Neuronal stem cell (in vitro differentiated cells): ENCODE measurements at regions not wholly inside any gene's neighbourhood (a gene's known extent, or its start where the extent isn't known, plus 50 kb on each side); places are given as distances from the start of the nearest gene placed in this dataset.
"Not testable (repeated sequence)": the region's sequence is repeated elsewhere in the genome, so short reads cannot be mapped to it uniquely, and the experiment has no call there.

ENCODE experiments used
- DNase-seq: peaks from one replicate; pipeline ENCODE4 v3.0.0-alpha.2; 2013; ENCODE audit warnings: low spot score
- H2AFZ ChIP-seq: one replicate; pipeline ENCODE4 v1.6.1; 2013; ENCODE audit warnings: mild to moderate bottlenecking, low read length, inconsistent platforms
- H2AK5ac ChIP-seq: 2 replicates; pipeline ENCODE4 v1.6.1; 2013; ENCODE audit warnings: low read depth, mild to moderate bottlenecking, inconsistent platforms, low read length, moderate library complexity, mixed read lengths
- H2BK120ac ChIP-seq: 2 replicates; pipeline ENCODE4 v1.6.1; 2013; ENCODE audit warnings: low read depth, mild to moderate bottlenecking, inconsistent platforms, low read length, moderate library complexity, mixed read lengths
- H2BK12ac ChIP-seq: one replicate; pipeline ENCODE4 v1.6.1; 2013; ENCODE audit warnings: low read length, inconsistent platforms
- H2BK15ac ChIP-seq: 2 replicates; pipeline ENCODE4 v1.6.1; 2013; ENCODE audit warnings: mild to moderate bottlenecking, low read length, inconsistent platforms, mixed read lengths
- H2BK5ac ChIP-seq: one replicate; pipeline ENCODE4 v1.6.1; 2013; ENCODE audit warnings: inconsistent platforms, mild to moderate bottlenecking, low read length, moderate library complexity
- H3K14ac ChIP-seq: one replicate; pipeline ENCODE4 v1.6.1; 2013; ENCODE audit warnings: low read length, inconsistent platforms
- H3K18ac ChIP-seq: 2 replicates; pipeline ENCODE4 v1.6.1; 2013; ENCODE audit warnings: low read length, inconsistent platforms
- H3K23ac ChIP-seq: 2 replicates; pipeline ENCODE4 v1.6.1; 2013; ENCODE audit warnings: low read depth, mild to moderate bottlenecking, mixed read lengths, low read length, inconsistent platforms; ENCODE audit not compliant: poor library complexity
- H3K27ac ChIP-seq: replicated peaks from 3 replicates; pipeline ENCODE4 v1.5.1; 2013; ENCODE audit warnings: low read length, inconsistent platforms
- H3K27me3 ChIP-seq, 3 experiments: 2 replicates each; pipeline ENCODE4 v1.6.1; 2013; ENCODE audit warnings: low read length in 3 of 3, mild to moderate bottlenecking in 2 of 3, inconsistent platforms in 1 of 3, low read depth in 1 of 3, mixed read lengths in 1 of 3, moderate library complexity in 1 of 3; ENCODE audit not compliant: control insufficient read depth in 3 of 3, insufficient read depth in 3 of 3
- H3K36me3 ChIP-seq, 2 donors: replicated peaks in 1 of 2; 2 replicates each; pipeline ENCODE4 v1.6.1; 2013; ENCODE audit warnings: low read length in 2 of 2; ENCODE audit not compliant: control insufficient read depth in 2 of 2, insufficient read depth in 2 of 2
- H3K4ac ChIP-seq: 2 replicates; pipeline ENCODE4 v1.6.1; 2013; ENCODE audit warnings: inconsistent platforms, mild to moderate bottlenecking, low read length, moderate library complexity
- H3K4me1 ChIP-seq, 2 donors: 1 replicate in 1 of 2; 2 replicates in 1 of 2; pipeline ENCODE4 v1.6.1; 2013; ENCODE audit warnings: low read length in 2 of 2, low read depth in 1 of 2; ENCODE audit not compliant: control insufficient read depth in 2 of 2, insufficient read depth in 1 of 2
- H3K4me2 ChIP-seq: one replicate; pipeline ENCODE4 v1.6.1; 2013; ENCODE audit warnings: mild to moderate bottlenecking, low read length, inconsistent platforms; ENCODE audit not compliant: insufficient read depth, poor library complexity, severe bottlenecking
- H3K4me3 ChIP-seq, 2 donors: 2 replicates each; pipeline ENCODE4 v1.5.1; 2013; ENCODE audit warnings: low read length in 2 of 2, mild to moderate bottlenecking in 2 of 2, inconsistent platforms in 1 of 2, moderate library complexity in 1 of 2
- H3K79me1 ChIP-seq: one replicate; pipeline ENCODE4 v1.6.1; 2013; ENCODE audit warnings: low read depth, mild to moderate bottlenecking, inconsistent platforms, low read length, moderate library complexity
- H3K9ac ChIP-seq: one replicate; pipeline ENCODE4 v1.6.1; 2013; ENCODE audit warnings: mild to moderate bottlenecking, low read depth, low read length, inconsistent platforms; ENCODE audit not compliant: poor library complexity
- H3K9me3 ChIP-seq, 2 donors: replicated peaks in 1 of 2; 2 replicates each; pipeline versions ENCODE3 to v1.6.1; 2013; ENCODE audit warnings: low read length in 2 of 2, mild to moderate bottlenecking in 2 of 2, inconsistent platforms in 1 of 2, low read depth in 1 of 2, mixed read lengths in 1 of 2, moderate library complexity in 1 of 2; ENCODE audit not compliant: control insufficient read depth in 2 of 2, insufficient read depth in 1 of 2
- H4K8ac ChIP-seq: one replicate; pipeline ENCODE4 v1.6.1; 2013; ENCODE audit warnings: low read depth, mild to moderate bottlenecking, inconsistent platforms, low read length, moderate library complexity
- H4K91ac ChIP-seq: one replicate; pipeline ENCODE4 v1.6.1; 2013; ENCODE audit warnings: low read length, low read depth, mild to moderate bottlenecking, inconsistent platforms; ENCODE audit not compliant: poor library complexity
- WGBS, 2 donors: extraction: QIAGEN DNeasy Blood & Tissue Kit; methylation state at CpG; one replicate each; pipeline ENCODE4 v1.1.7; 2013; ENCODE audit warnings: missing lambda C conversion rate in 2 of 2, mixed read lengths in 1 of 2; ENCODE audit not compliant: insufficient read length in 2 of 2, insufficient replicate concordance in 1 of 2; ENCODE audit errors: extremely low coverage in 2 of 2; 5-methylcytosine and 5-hydroxymethylcytosine counted together

DNA sequence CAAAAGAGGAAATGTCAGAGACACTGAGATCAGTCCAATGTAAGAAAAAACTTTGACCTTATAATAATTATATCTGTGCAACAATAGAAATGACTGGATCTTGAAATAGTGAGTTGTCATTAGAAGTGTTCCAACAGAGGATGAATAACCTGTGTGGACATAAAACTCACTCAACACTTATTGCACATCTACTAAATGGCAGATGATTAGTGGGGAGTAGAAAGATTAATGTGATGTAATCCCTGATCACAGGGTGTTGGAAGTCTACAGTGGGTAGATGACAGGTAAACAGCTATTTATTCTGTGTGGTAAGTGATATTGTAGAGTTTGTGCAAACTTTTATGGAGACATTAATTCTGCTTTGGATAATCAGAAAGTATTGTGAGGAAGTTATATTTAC, 177.3 kb upstream of the HMHB1 start:
- H2AFZ ChIP-seq: no peak overlapping the region
- H3K27ac ChIP-seq: no peak overlapping the region
- no peak overlapping the region for H3K9ac ChIP-seq
- H4K91ac ChIP-seq: no peak overlapping the region
- no peaks in the 10 kb centered on the region for H3K36me3 ChIP-seq
- H2BK15ac ChIP-seq: no peak overlapping the region
- no peaks in the 10 kb centered on the region for H3K79me1 ChIP-seq
- H3K23ac ChIP-seq: no peak overlapping the region
- no peaks in the 10 kb centered on the region for H3K9me3 ChIP-seq
- no peak overlapping the region for H3K4ac ChIP-seq
- no peak overlapping the region for H4K8ac ChIP-seq
- no peaks in the 10 kb centered on the region for H3K4me1 ChIP-seq
- no peaks in the 10 kb centered on the region for H3K27me3 ChIP-seq
- no peak overlapping the region for H3K18ac ChIP-seq
- H2AK5ac ChIP-seq: no peak overlapping the region
- no peak overlapping the region for H2BK120ac ChIP-seq
- H2BK5ac ChIP-seq: no peak overlapping the region
- DNase-seq: no peak
- H3K14ac ChIP-seq: no peak overlapping the region
- H3K4me2 ChIP-seq: no peak overlapping the region
- no peak overlapping the region for H2BK12ac ChIP-seq
- H3K4me3 ChIP-seq: no peak overlapping the region

DNA sequence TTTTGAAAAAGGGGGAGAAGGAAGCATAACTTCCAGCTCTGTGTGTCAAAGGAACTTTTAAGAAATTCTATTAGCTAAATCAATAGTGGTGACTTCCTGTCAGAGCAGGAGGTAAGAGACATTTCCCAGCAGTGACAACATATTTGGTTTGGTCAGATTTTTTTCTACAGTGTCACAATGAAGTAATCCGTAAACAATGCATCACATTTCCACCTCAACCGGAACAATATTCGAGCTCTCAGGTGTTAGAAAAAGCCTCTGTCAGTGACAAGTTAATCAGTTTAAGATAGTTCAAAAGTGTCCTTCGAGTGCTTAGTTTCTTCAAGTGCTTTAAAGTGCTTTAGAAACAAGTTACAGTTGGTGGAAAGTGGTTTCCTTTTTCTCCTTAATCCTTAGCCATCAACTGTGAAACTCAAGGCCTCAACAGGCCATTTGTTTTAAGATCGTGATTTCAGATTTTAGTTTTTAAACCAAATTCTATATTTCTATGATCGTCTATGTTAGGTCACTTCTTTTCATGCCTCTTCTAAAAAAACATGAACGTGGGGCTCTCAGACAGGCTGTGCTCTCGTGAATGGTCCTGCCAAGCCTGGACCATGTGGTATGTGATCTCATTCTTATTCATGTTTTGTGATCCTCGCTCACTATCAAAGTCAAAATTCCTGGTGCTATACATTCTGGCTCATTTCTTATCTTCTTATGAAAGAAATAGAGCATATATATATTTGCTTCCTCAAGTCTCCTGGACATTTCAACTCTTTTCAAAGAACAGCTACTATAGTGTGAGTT, 181.9 kb upstream of the HMHB1 start:
- Histone ChIP-seq H3K27ac (no peak overlapping the region), H3K9me3 (no peaks in the 10 kb centered on the region), H3K4me2 (no peak overlapping the region), H2AFZ (peak overlapping the region; percentile 39), H3K4me3 (no peak overlapping the region), H3K36me3 (no peaks in the 10 kb centered on the region), H4K91ac (no peak overlapping the region), H2BK5ac (no peak overlapping the region), H3K79me1 (no peaks in the 10 kb centered on the region), H3K18ac (no peak overlapping the region), H3K27me3 (no peaks in the 10 kb centered on the region), H3K9ac (no peak overlapping the region), H2BK120ac (no peak overlapping the region), H4K8ac (no peak overlapping the region), H2BK12ac (no peak overlapping the region), H2AK5ac (no peak overlapping the region), H3K4me1 (no peaks in the 10 kb centered on the region), H2BK15ac (no peak overlapping the region), H3K23ac (no peak overlapping the region), H3K4ac (no peak overlapping the region), H3K14ac (no peak overlapping the region)
- WGBS, 2 donors: no CpG with 5 or more reads among the region's 9 CpGs
- DNase-seq: no peak

DNA sequence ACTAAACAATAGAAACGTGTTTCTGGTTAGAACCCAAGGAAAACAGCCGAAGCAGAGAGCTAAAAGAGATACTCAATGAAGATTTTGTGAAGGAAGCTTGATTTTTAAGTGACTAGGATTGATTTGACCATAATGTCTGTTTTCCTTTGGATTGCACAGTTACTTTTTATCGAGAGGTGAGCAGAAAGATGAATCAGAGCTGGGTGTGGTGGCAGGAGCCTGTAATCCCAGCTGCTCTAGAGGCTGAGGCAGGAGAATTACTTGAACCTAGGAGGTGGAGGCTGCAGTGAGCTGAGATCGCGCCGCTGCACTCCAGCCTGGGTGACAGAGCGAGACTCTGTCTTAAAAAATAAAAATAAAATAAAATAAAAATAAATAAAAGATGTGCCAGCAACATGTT, 186.9 kb upstream of the HMHB1 start:
- H2BK15ac ChIP-seq, H2AK5ac ChIP-seq, H3K9ac ChIP-seq, H4K8ac ChIP-seq, DNase-seq, H4K91ac ChIP-seq, H2BK120ac ChIP-seq, H3K4me1 ChIP-seq, H2AFZ ChIP-seq, H3K4ac ChIP-seq, H3K27ac ChIP-seq, H3K79me1 ChIP-seq, H3K14ac ChIP-seq, H3K9me3 ChIP-seq, H2BK12ac ChIP-seq, H3K4me2 ChIP-seq, H3K36me3 ChIP-seq, H3K23ac ChIP-seq, H3K4me3 ChIP-seq, H2BK5ac ChIP-seq, H3K27me3 ChIP-seq, H3K18ac ChIP-seq: not testable (repeated sequence)
- no CpG with 5 or more reads among the region's 7 CpGs for WGBS, 2 donors

DNA sequence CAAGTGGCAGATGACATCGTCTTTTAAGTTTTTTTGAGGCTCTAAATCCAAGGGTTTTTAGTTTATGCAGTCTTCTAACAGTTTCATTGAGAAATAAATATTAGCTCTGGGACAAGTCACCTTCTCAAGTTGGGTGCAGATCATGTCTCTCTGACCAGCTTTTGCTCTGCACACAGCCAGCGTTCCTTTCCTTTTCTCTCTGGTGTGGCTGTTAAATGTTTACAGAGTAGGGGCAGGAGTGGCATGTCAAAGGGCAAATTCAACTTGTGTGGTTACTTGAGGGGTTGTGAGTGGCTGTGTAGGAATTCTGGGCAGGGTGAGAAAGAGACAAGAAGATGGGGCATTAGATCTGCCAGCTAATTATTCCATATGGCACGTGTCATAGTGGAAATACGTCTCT, 187.5 kb upstream of the HMHB1 start:
- Histone ChIP-seq H3K9me3 (no peaks in the 10 kb centered on the region), H2BK12ac (no peak overlapping the region), H3K4me2 (no peak overlapping the region), H3K27me3 (no peaks in the 10 kb centered on the region), H3K14ac (no peak overlapping the region), H3K4me3 (no peak overlapping the region), H3K79me1 (no peaks in the 10 kb centered on the region), H3K36me3 (no peaks in the 10 kb centered on the region), H2AK5ac (no peak overlapping the region), H3K4ac (no peak overlapping the region), H3K27ac (no peak overlapping the region), H2BK15ac (no peak overlapping the region), H4K8ac (no peak overlapping the region), H2AFZ (no peak overlapping the region), H2BK120ac (no peak overlapping the region), H4K91ac (no peak overlapping the region), H3K23ac (no peak overlapping the region), H3K4me1 (no peaks in the 10 kb centered on the region), H3K9ac (no peak overlapping the region), H3K18ac (no peak overlapping the region), H2BK5ac (no peak overlapping the region)
- WGBS, 2 donors: no CpG with 5 or more reads among the region's 4 CpGs
- no peak for DNase-seq
